WTC11 (cell line): ENCODE measurements at regions not wholly inside any gene's neighbourhood (a gene's known extent, or its start where the extent isn't known, plus 50 kb on each side); places are given as distances from the start of the nearest gene placed in this dataset.

Source experiments
- ATAC-seq: fragments of 200-7000 bp; cut with Tn5 transposase; 2 replicates; pipeline ENCODE4 v1.10.0; 2021; ENCODE audit warnings: mild to moderate bottlenecking, moderate library complexity
- CTCF ChIA-PET: fragments of 300-600 bp; sonication (Branson Sonifier 250); formaldehyde crosslinking; loops from one replicate; lab custom pipeline; 2021; ENCODE audit warnings: antibody characterized with exemption; lab: Charles Lee
- POLR2A ChIA-PET: fragments of 350-600 bp; sonication (Branson Sonifier 250); formaldehyde crosslinking; loops from one replicate; lab custom pipeline; 2021; ENCODE audit warnings: antibody characterized with exemption; lab: Charles Lee
- DNase-seq: peaks from one replicate; pipeline ENCODE4 v3.0.0; 2021; ENCODE audit warnings: low spot score
- H3K27ac Mint-ChIP-seq: 2 replicates; pipeline ENCODE4 v1.8.0; 2021; ENCODE audit warnings: mixed read lengths
- H3K27me3 Mint-ChIP-seq: 2 replicates; pipeline ENCODE4 v1.8.0; 2021; ENCODE audit warnings: low read depth, mild to moderate bottlenecking, moderate library complexity, mixed read lengths
- H3K36me3 Mint-ChIP-seq: 2 replicates; pipeline ENCODE4 v1.8.0; 2021; ENCODE audit warnings: mixed read lengths
- H3K4me1 Mint-ChIP-seq: 2 replicates; pipeline ENCODE4 v1.8.0; 2022; ENCODE audit warnings: mixed read lengths
- H3K4me3 Mint-ChIP-seq: 2 replicates; pipeline ENCODE4 v1.8.0; 2021; ENCODE audit warnings: mild to moderate bottlenecking, moderate library complexity, mixed read lengths
- H3K9me3 Mint-ChIP-seq: 2 replicates; pipeline ENCODE4 v1.8.0; 2021; ENCODE audit warnings: mixed read lengths
- ATF2 ChIP-seq: sonication (generic); formaldehyde crosslinking; IDR thresholded peaks from 2 replicates; pipeline ENCODE4 v1.8.1; 2022; ENCODE audit warnings: low read depth, missing genetic modification reagents, borderline replicate concordance
- ATF3 ChIP-seq: sonication (generic); formaldehyde crosslinking; conservative IDR thresholded peaks from 2 replicates; pipeline ENCODE4 v1.8.1; 2022; ENCODE audit warnings: mild to moderate bottlenecking, missing genetic modification reagents
- ELF4 ChIP-seq: sonication (generic); formaldehyde crosslinking; IDR thresholded peaks from 2 replicates; pipeline ENCODE4 v1.8.1; 2022; ENCODE audit warnings: low read depth, mild to moderate bottlenecking, moderate library complexity, missing genetic modification reagents
- ETV6 ChIP-seq: sonication (generic); formaldehyde crosslinking; IDR thresholded peaks from 2 replicates; pipeline ENCODE4 v1.8.1; 2022; ENCODE audit warnings: mild to moderate bottlenecking, missing genetic modification reagents
- FOXP1 ChIP-seq: sonication (generic); formaldehyde crosslinking; IDR thresholded peaks from 2 replicates; pipeline ENCODE4 v1.8.0; 2022; ENCODE audit warnings: missing genetic modification reagents, mild to moderate bottlenecking, moderate library complexity, borderline replicate concordance
- HMGA2 ChIP-seq: fragments of 250-450 bp; sonication (Bioruptor Pico); IDR thresholded peaks from 2 replicates; pipeline ENCODE4 v1.4.0; 2021; ENCODE audit warnings: mild to moderate bottlenecking, moderate library complexity
- HMGXB4 ChIP-seq: sonication (generic); formaldehyde crosslinking; IDR thresholded peaks from 2 replicates; pipeline ENCODE4 v1.8.1; 2023; ENCODE audit warnings: mild to moderate bottlenecking, moderate library complexity, missing genetic modification reagents
- IRF1 ChIP-seq: sonication (generic); formaldehyde crosslinking; IDR thresholded peaks from 2 replicates; pipeline ENCODE4 v1.8.0; 2023; ENCODE audit warnings: missing genetic modification reagents
- PREB ChIP-seq: sonication (generic); formaldehyde crosslinking; IDR thresholded peaks from 2 replicates; pipeline ENCODE4 v1.8.1; 2022; ENCODE audit warnings: mild to moderate bottlenecking, missing genetic modification reagents, moderate library complexity, borderline replicate concordance
- PRRX2 ChIP-seq: fragments of 250-450 bp; sonication (Bioruptor Pico); IDR thresholded peaks from 2 replicates; pipeline ENCODE4 v1.8.0; 2021; ENCODE audit warnings: mild to moderate bottlenecking
- SP1 ChIP-seq: sonication (generic); formaldehyde crosslinking; conservative IDR thresholded peaks from 2 replicates; pipeline ENCODE4 v1.8.1; 2022; ENCODE audit warnings: missing genetic modification reagents
- TP53 ChIP-seq: sonication (generic); formaldehyde crosslinking; IDR thresholded peaks from 2 replicates; pipeline ENCODE4 v1.8.1; 2023; ENCODE audit warnings: mild to moderate bottlenecking, missing genetic modification reagents
- USF2 ChIP-seq: sonication (generic); formaldehyde crosslinking; IDR thresholded peaks from 2 replicates; pipeline ENCODE4 v1.8.1; 2023; ENCODE audit warnings: mild to moderate bottlenecking, missing genetic modification reagents, moderate library complexity
- ZBTB43 ChIP-seq: sonication (generic); formaldehyde crosslinking; IDR thresholded peaks from 2 replicates; pipeline ENCODE4 v1.8.1; 2023; ENCODE audit warnings: mild to moderate bottlenecking, missing genetic modification reagents
- ZMAT4 ChIP-seq: fragments of 250-450 bp; sonication (Bioruptor Pico); IDR thresholded peaks from 2 replicates; pipeline ENCODE4 v1.9.0; 2021; ENCODE audit warnings: mild to moderate bottlenecking

- TF ChIP-seq ATF2 (CRISPR knock-in tag): no peak
- no peak for TF ChIP-seq IRF1 (CRISPR knock-in tag)
- TF ChIP-seq, all 79 proteins: peak for 0
These were observed 950.6 kb downstream of the DCDC2C start (continued) for GRCh38 chr2:4653991-4654390.

- ChIA-PET POLR2A (no interaction called here), CTCF (no interaction called here)
- no peaks in the 10 kb centered on the region for H3K27me3 Mint-ChIP-seq
- TF ChIP-seq USF2 (CRISPR knock-in tag) (no peak), HMGXB4 (CRISPR knock-in tag) (no peak), SP1 (no peak), FOXP1 (CRISPR knock-in tag) (no peak), HMGA2 (CRISPR knock-in tag) (no peak), IRF1 (CRISPR knock-in tag) (no peak), PREB (CRISPR knock-in tag) (no peak)
- peaks cover 70% of the 10 kb centered on the region for H3K36me3 Mint-ChIP-seq
- H3K4me1 Mint-ChIP-seq: no peaks in the 10 kb centered on the region
- ATAC-seq: no peak
- H3K9me3 Mint-ChIP-seq: peaks cover 80% of the 10 kb centered on the region
- H3K4me3 Mint-ChIP-seq: no peak overlapping the region
- no peak overlapping the region for H3K27ac Mint-ChIP-seq
- no peak for DNase-seq
These were observed 953.0 kb downstream of the DCDC2C start for GRCh38 chr2:4656326-4656725.

- ChIA-PET CTCF (no interaction called here), POLR2A (no interaction called here)
- Mint-ChIP-seq H3K4me1 (no peaks in the 10 kb centered on the region), H3K4me3 (no peak overlapping the region), H3K36me3 (peaks cover 80% of the 10 kb centered on the region), H3K27ac (no peak overlapping the region), H3K27me3 (no peaks in the 10 kb centered on the region), H3K9me3 (peaks cover 80% of the 10 kb centered on the region)
- ATAC-seq (no peak), DNase-seq (no peak)
- TF ChIP-seq ZMAT4: no peak
- no peak for TF ChIP-seq PREB (CRISPR knock-in tag)
- no peak for TF ChIP-seq TP53 (CRISPR knock-in tag)
- TF ChIP-seq ZBTB43 (CRISPR knock-in tag): no peak
- TF ChIP-seq HMGA2 (CRISPR knock-in tag): no peak
- no peak for TF ChIP-seq ATF3 (CRISPR knock-in tag)
- no peak for TF ChIP-seq ELF4 (CRISPR knock-in tag)
- TF ChIP-seq PRRX2 (CRISPR knock-in tag): no peak
- no peak for TF ChIP-seq ETV6
- no peak for TF ChIP-seq FOXP1 (CRISPR knock-in tag)
- no peak for TF ChIP-seq ATF2 (CRISPR knock-in tag)
These were observed 958.9 kb downstream of the DCDC2C start for GRCh38 chr2:4662161-4662779.
